SK-N-SH (cell line): ENCODE measurements at regions not wholly inside any gene's neighbourhood (a gene's known extent, or its start where the extent isn't known, plus 50 kb on each side); places are given as distances from the start of the nearest gene placed in this dataset.
A peak's percentile ranks its signal among the peaks of the same experiment; 100 is the strongest.

Experiments
- CTCF ChIA-PET: fragments of 300-600, 350-600 bp; formaldehyde crosslinking; extraction: SDS; loops from one replicate; lab custom pipeline; 2021; lab: Yijun Ruan, JAX
- POLR2A ChIA-PET: fragments of 350-600 bp; sonication (Branson Sonifier 250); formaldehyde crosslinking; extraction: SDS; loops from one replicate; lab custom pipeline; 2020; ENCODE audit warnings: antibody characterized with exemption, inconsistent platforms; lab: Yijun Ruan, JAX
- DNase-seq: peaks from one replicate; pipeline ENCODE4 v3.0.0; 2012
- H2AFZ ChIP-seq: fragments of 200-600 bp; sonication (generic); 2 replicates; pipeline ENCODE4 v1.8.1; 2016; ENCODE audit warnings: antibody characterized with exemption, mild to moderate bottlenecking, low read depth
- H3F3A ChIP-seq: fragments of 200-600 bp; sonication (generic); replicated peaks from 2 replicates; pipeline ENCODE3; 2016; ENCODE audit warnings: antibody characterized with exemption, mild to moderate bottlenecking; ENCODE audit not compliant: insufficient read depth
- H3K27ac ChIP-seq, 2 experiments: fragments of 200-500 bp in 1 of 2; fragments of 200-600 bp in 1 of 2; sonication (Bioruptor generic) in 1 of 2; sonication (generic), shearing (Covaris generic) in 1 of 2; 2 replicates each; pipeline versions ENCODE4 v1.5.1 to v1.6.1; 2014 to 2016; ENCODE audit warnings: low read depth in 2 of 2, inconsistent platforms in 1 of 2, low read length in 1 of 2, mild to moderate bottlenecking in 1 of 2, mixed read lengths in 1 of 2
- H3K27me3 ChIP-seq: fragments of 200-600 bp; sonication (generic), shearing (Covaris generic); 2 replicates; pipeline ENCODE4 v1.6.1; 2016; ENCODE audit warnings: mixed run types; ENCODE audit not compliant: insufficient read depth
- H3K36me3 ChIP-seq, 2 experiments: fragments of 200-500 bp in 1 of 2; fragments of 200-600 bp in 1 of 2; sonication (Bioruptor generic) in 1 of 2; sonication (generic) in 1 of 2; replicated peaks in 1 of 2; 2 replicates each; pipeline versions ENCODE3 to v1.5.1; 2014 to 2016; ENCODE audit warnings: low read length in 1 of 2, mild to moderate bottlenecking in 1 of 2; ENCODE audit not compliant: insufficient read depth in 2 of 2, control insufficient read depth in 1 of 2
- H3K4me1 ChIP-seq, 2 experiments: fragments of 200-500 bp in 1 of 2; fragments of 200-600 bp in 1 of 2; sonication (Bioruptor generic) in 1 of 2; sonication (generic), shearing (Covaris generic) in 1 of 2; 2 replicates each; pipeline versions ENCODE4 v1.5.1 to v1.6.1; 2014 to 2016; ENCODE audit warnings: low read depth in 1 of 2, low read length in 1 of 2, mixed run types in 1 of 2; ENCODE audit not compliant: insufficient read depth in 2 of 2, control insufficient read depth in 1 of 2
- H3K4me2 ChIP-seq: fragments of 200-600 bp; sonication (generic), shearing (Covaris generic); 2 replicates; pipeline ENCODE4 v1.6.1; 2017; ENCODE audit warnings: mixed run types
- H3K4me3 ChIP-seq, 2 experiments: fragments of 200-500 bp in 1 of 2; fragments of 200-600 bp in 1 of 2; sonication (Bioruptor generic) in 1 of 2; sonication (generic), shearing (Covaris generic) in 1 of 2; 2 replicates each; pipeline versions ENCODE4 v1.5.1 to v1.8.1; 2014 to 2016; ENCODE audit warnings: low read depth in 2 of 2, inconsistent platforms in 1 of 2, low read length in 1 of 2, mild to moderate bottlenecking in 1 of 2, mixed read lengths in 1 of 2, moderate library complexity in 1 of 2
- H3K79me2 ChIP-seq: fragments of 200-600 bp; sonication (generic); 2 replicates; pipeline ENCODE4 v1.8.1; 2017; ENCODE audit warnings: mild to moderate bottlenecking; ENCODE audit not compliant: insufficient read depth
- H3K9ac ChIP-seq: fragments of 200-600 bp; sonication (generic); 2 replicates; pipeline ENCODE4 v1.6.1; 2017; ENCODE audit warnings: mixed run types
- H3K9me2 ChIP-seq: fragments of 200-600 bp; sonication (generic); 2 replicates; pipeline ENCODE4 v1.6.1; 2017; ENCODE audit warnings: mixed run types
- H3K9me3 ChIP-seq: fragments of 200-600 bp; sonication (generic); 2 replicates; pipeline ENCODE4 v1.6.1; 2017; ENCODE audit warnings: mixed run types, mild to moderate bottlenecking, moderate library complexity
- H4K20me1 ChIP-seq: fragments of 200-600 bp; sonication (generic); 2 replicates; pipeline ENCODE4 v1.6.1; 2017; ENCODE audit warnings: mild to moderate bottlenecking, mixed run types; ENCODE audit not compliant: insufficient read depth
- CHD2 ChIP-seq: fragments of 150-350 bp; IDR thresholded peaks from 2 replicates; pipeline ENCODE4 v1.6.1; 2018; ENCODE audit warnings: low read length; ENCODE audit not compliant: partially characterized antibody
- CTCF ChIP-seq: fragments of 200-600 bp; sonication (generic); IDR thresholded peaks from 2 replicates; pipeline ENCODE4 v1.6.1; 2017; ENCODE audit warnings: antibody characterized with exemption, mild to moderate bottlenecking, moderate library complexity
- ELF1 ChIP-seq: IDR thresholded peaks from 2 replicates; pipeline ENCODE4 v1.4.0; 2012
- EZH2phosphoT487 ChIP-seq: fragments of 200-600 bp; sonication (generic); IDR thresholded peaks from 2 replicates; pipeline ENCODE4 v1.6.1; 2017; ENCODE audit warnings: low read depth, mixed run types, mild to moderate bottlenecking, antibody characterized with exemption, moderate library complexity, borderline replicate concordance
- FOSL2 ChIP-seq: IDR thresholded peaks from 2 replicates; pipeline ENCODE4 v1.4.0; 2012; ENCODE audit warnings: low read depth, mild to moderate bottlenecking, moderate library complexity, borderline replicate concordance
- FOXM1 ChIP-seq: IDR thresholded peaks from 2 replicates; pipeline ENCODE4 v1.4.0; 2012; ENCODE audit warnings: low read depth, mild to moderate bottlenecking
- GATA2 ChIP-seq: sonication (generic); formaldehyde crosslinking; IDR thresholded peaks from 2 replicates; pipeline ENCODE4 v1.5.0; 2020; ENCODE audit warnings: mild to moderate bottlenecking, missing genetic modification reagents
- IRF3 ChIP-seq: fragments of 150-350 bp; IDR thresholded peaks from 2 replicates; pipeline ENCODE4 v1.6.1; 2016; ENCODE audit warnings: mild to moderate bottlenecking, low read depth, low read length
- MAX ChIP-seq: IDR thresholded peaks from 2 replicates; pipeline ENCODE4 v1.4.0; 2012; ENCODE audit warnings: low read depth
- MEF2A ChIP-seq: IDR thresholded peaks from 2 replicates; pipeline ENCODE4 v1.4.0; 2012; ENCODE audit warnings: low read depth, borderline replicate concordance
- MXI1 ChIP-seq: IDR thresholded peaks from 2 replicates; pipeline ENCODE4 v1.6.1; 2012; ENCODE audit warnings: mild to moderate bottlenecking, low read depth, low read length, improper control_type of control experiment
- NRF1 ChIP-seq: IDR thresholded peaks from 2 replicates; pipeline ENCODE4 v1.6.1; 2012; ENCODE audit warnings: low read depth, mild to moderate bottlenecking, low read length
- POLR2AphosphoS5 ChIP-seq: IDR thresholded peaks from 2 replicates; pipeline ENCODE4 v1.6.1; 2012; ENCODE audit warnings: low read depth, low read length
- RAD21 ChIP-seq: IDR thresholded peaks from 2 replicates; pipeline ENCODE4 v1.6.1; 2012; ENCODE audit warnings: mild to moderate bottlenecking, low read length
- RCOR1 ChIP-seq: fragments of 150-350 bp; IDR thresholded peaks from 2 replicates; pipeline ENCODE4 v1.6.1; 2017; ENCODE audit warnings: antibody characterized with exemption, low read length
- REST ChIP-seq: IDR thresholded peaks from 2 replicates; pipeline ENCODE4 v1.6.1; 2012; ENCODE audit warnings: mild to moderate bottlenecking, low read depth, low read length, moderate library complexity
- RFX5 ChIP-seq: IDR thresholded peaks from 2 replicates; pipeline ENCODE4 v1.6.1; 2012; ENCODE audit warnings: mild to moderate bottlenecking, improper control_type of control experiment, low read length
- SIN3A ChIP-seq: IDR thresholded peaks from 2 replicates; pipeline ENCODE4 v1.6.1; 2012; ENCODE audit warnings: low read depth, mild to moderate bottlenecking, low read length, moderate library complexity, borderline replicate concordance
- SMC3 ChIP-seq: IDR thresholded peaks from 2 replicates; pipeline ENCODE4 v1.6.1; 2012; ENCODE audit warnings: low read depth, low read length, improper control_type of control experiment
- TCF12 ChIP-seq: IDR thresholded peaks from 2 replicates; pipeline ENCODE4 v1.4.0; 2012
- ZBTB33 ChIP-seq: IDR thresholded peaks from 2 replicates; pipeline ENCODE4 v1.4.0; 2012; ENCODE audit warnings: low read depth, borderline replicate concordance
- WGBS: methylation state at CpG from one replicate; pipeline ENCODE4 v1.1.6; 2017; ENCODE audit warnings: low lambda C conversion rate; 5-methylcytosine and 5-hydroxymethylcytosine counted together

- Histone ChIP-seq H3K4me3 (no peak overlapping the region), H3F3A (peaks cover 10% of the 10 kb centered on the region), H4K20me1 (no peaks in the 10 kb centered on the region), H3K9me3 (no peaks in the 10 kb centered on the region), H3K9me2 (no peaks in the 10 kb centered on the region), H3K4me2 (no peak overlapping the region), H3K36me3 (no peaks in the 10 kb centered on the region), H3K79me2 (no peaks in the 10 kb centered on the region), H3K9ac (no peak overlapping the region), H3K27ac (no peak overlapping the region), H2AFZ (0 out of 2 replicates have a peak overlapping the region, but pooled peaks have one; percentile 47), H3K27me3 (no peaks in the 10 kb centered on the region), H3K4me1 (peaks cover 0 to 2% of the 10 kb centered on the region in 2 experiments; a peak in 2 of 4 replicates)
- WGBS, result 73% methylated on average over 1 of the region's 1 CpG
- TF ChIP-seq ZBTB33 (no peak), SIN3A (no peak), POLR2AphosphoS5 (no peak), EZH2phosphoT487 (no peak)
- CTCF ChIA-PET, result interaction anchor here (0.9 kb wide), 1 partner anchor 15 kb away, joined by 3 read pairs; no protein-coding TSS in a partner anchor
- POLR2A ChIA-PET, result no interaction called here
- no peak for DNase-seq
Observed at GRCh38 chr1:81157686-81158085, 643.0 kb upstream of the ADGRL2 start.

GRCh38 chr1:81156887-81157286 lies 643.8 kb upstream of the ADGRL2 start:
- Histone ChIP-seq H3K9ac (no peak overlapping the region), H3K9me3 (no peaks in the 10 kb centered on the region), H4K20me1 (no peaks in the 10 kb centered on the region), H3K27me3 (no peaks in the 10 kb centered on the region), H3K36me3 (no peaks in the 10 kb centered on the region), H2AFZ (no peak overlapping the region), H3K4me2 (no peak overlapping the region), H3K79me2 (no peaks in the 10 kb centered on the region), H3K4me3 (no peak overlapping the region), H3K9me2 (no peaks in the 10 kb centered on the region), H3K4me1 (peaks cover 0 to 2% of the 10 kb centered on the region in 2 experiments; a peak in 2 of 4 replicates), H3K27ac (no peak overlapping the region), H3F3A (peaks cover 10% of the 10 kb centered on the region)
- ChIA-PET POLR2A (no interaction called here), CTCF (no interaction called here)
- DNase-seq, result no peak
- 56% methylated on average over 1 of the region's 1 CpG for WGBS
- TF ChIP-seq RCOR1 (no peak), REST (no peak), IRF3 (no peak), ELF1 (no peak), CTCF (no peak), RAD21 (no peak), MEF2A (no peak), RFX5 (no peak), FOSL2 (no peak), GATA2 (CRISPR knock-in tag) (no peak), MXI1 (no peak), EZH2phosphoT487 (no peak), SMC3 (no peak), POLR2AphosphoS5 (no peak), TCF12 (no peak), FOXM1 (no peak), CHD2 (no peak), NRF1 (no peak), MAX (no peak)
